Erythroblast (primary cell): ENCODE measurements at regions not wholly inside any gene's neighbourhood (a gene's known extent, or its start where the extent isn't known, plus 50 kb on each side); places are given as distances from the start of the nearest gene placed in this dataset.

Experiments used
- DNase-seq, 2 experiments: peaks; one replicate each; lab custom pipeline; 2025; lab: John Stamatoyannopoulos, UW
- GATA1 ChIP-seq: IDR thresholded peaks from 2 replicates; pipeline ENCODE4 v1.6.1; 2011; ENCODE audit warnings: low read depth, mild to moderate bottlenecking, control low read depth, low read length, moderate library complexity
- POLR2A ChIP-seq: IDR thresholded peaks from 2 replicates; pipeline ENCODE4 v1.6.1; 2011; ENCODE audit warnings: mild to moderate bottlenecking, low read length

GRCh38 chr16:85302018-85302847 is 190.0 kb upstream of the CIBAR2 start:
- peak; percentile 16 to 31 for DNase-seq

GRCh38 chr16:85302848-85303353 is 190.6 kb upstream of the CIBAR2 start:
- no peak for DNase-seq
- TF ChIP-seq GATA1: no peak
- TF ChIP-seq POLR2A: no peak

More at GRCh38 chr16:85302018-85302847, 190.0 kb upstream of the CIBAR2 start:
- TF ChIP-seq POLR2A (no peak), GATA1 (no peak)

GRCh38 chr16:85303354-85303883 is 191.1 kb upstream of the CIBAR2 start:
- peak; percentile 81 to 84 for DNase-seq
- no peak for TF ChIP-seq POLR2A
- no peak for TF ChIP-seq GATA1

DNA sequence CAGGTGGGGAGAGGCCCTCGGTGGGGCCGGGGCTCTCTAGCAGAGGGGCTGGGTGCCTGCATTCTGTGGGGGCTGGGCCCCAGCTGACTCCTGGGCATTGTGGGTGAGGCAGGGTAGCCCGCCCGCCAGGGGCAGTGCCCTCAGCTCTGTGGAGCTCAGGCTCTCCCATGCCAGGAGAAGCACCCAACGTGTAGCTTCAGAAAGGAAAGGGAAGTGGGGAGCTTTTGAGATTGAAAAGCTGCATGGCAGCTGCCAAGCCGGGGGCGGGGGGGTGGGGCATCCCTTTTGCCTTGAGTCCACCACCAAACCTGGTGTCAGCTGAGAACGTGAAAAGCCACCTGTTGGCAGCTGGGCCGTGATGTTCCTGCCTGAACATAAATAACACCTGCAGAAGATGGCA is 192.1 kb upstream of the CIBAR2 start:
- TF ChIP-seq POLR2A: no peak
- no peak for TF ChIP-seq GATA1
- no peak for DNase-seq

DNA sequence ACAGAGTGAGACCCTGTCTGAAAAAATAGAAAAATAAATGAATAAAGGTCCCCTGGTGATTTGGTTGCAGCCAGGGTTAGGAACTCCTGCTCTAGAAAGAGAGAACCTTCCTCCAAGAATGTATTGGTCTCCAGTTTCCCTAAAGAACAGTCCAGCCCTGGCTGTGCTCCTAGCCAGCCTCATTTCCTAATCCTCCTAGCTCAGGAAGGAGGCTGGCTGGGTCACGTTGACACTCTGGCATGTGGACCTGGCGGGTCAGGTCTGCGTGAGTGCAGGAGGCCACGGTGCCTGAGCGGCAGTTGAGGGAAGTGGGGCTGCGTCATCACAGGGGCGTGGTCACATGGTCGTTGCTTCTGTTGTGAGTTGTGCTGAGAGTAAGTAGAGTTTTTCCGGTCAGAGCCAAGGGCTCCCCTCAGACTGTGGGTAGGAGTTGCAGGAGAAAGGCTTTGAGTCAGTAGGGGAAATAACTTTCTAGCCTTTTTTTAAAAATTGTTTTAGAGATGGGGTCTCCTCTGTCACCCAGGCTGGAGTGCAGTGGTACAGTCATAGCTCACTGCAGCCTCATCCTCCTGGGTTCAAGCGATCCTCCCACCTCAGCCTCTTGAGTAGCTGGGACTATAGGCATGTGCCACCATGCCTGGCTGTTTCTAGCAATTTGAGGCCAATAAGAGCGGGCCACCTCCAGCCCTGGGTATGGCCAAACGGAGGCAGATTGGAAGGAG is 194.0 kb upstream of the CIBAR2 start:
- TF ChIP-seq POLR2A (no peak), GATA1 (no peak)
- DNase-seq: peak; percentile 78

GRCh38 chr16:85306793-85307551 is 194.7 kb upstream of the CIBAR2 start:
- no peak for DNase-seq
- no peak for TF ChIP-seq POLR2A

DNA sequence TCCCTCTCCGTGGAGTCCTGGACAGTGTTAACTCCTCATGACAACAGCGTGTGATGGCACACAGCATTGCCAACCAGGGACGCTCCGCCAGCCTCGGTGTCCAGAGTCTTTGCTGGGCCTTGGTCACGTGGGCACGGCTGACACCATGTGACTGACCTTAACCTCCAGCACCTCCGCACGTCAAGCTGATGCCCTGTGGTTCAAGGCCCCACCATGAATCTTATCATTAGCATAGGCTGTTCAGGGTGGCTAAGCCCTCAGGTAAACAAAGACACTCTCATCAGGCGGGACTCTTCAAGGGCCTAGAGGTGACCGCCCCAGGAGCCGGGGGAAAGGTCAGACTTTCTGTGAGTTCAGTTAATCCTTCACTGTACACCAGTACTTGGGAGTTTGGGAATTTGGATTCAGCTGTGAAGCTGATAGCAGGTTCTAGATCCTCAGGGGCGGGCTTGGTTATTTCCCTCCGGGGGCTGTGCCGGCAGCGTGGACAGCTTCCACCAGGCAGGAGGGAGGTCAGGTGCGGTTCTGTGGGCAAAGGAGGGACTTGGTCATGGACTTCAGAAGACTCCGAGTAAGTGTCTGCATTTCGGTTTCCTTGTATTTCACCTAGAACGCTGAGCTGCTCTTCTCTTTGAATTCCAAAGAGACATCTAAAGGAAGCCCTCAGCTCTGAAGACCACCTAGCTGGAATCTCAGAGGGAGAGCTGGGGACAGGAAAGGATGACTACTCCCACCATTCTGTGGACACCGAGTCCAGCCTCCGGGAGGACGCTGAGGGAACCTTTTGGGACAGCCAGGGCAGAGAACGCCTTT is 195.5 kb upstream of the CIBAR2 start:
- TF ChIP-seq GATA1: no peak
- TF ChIP-seq POLR2A: no peak
- no peak for DNase-seq

DNA sequence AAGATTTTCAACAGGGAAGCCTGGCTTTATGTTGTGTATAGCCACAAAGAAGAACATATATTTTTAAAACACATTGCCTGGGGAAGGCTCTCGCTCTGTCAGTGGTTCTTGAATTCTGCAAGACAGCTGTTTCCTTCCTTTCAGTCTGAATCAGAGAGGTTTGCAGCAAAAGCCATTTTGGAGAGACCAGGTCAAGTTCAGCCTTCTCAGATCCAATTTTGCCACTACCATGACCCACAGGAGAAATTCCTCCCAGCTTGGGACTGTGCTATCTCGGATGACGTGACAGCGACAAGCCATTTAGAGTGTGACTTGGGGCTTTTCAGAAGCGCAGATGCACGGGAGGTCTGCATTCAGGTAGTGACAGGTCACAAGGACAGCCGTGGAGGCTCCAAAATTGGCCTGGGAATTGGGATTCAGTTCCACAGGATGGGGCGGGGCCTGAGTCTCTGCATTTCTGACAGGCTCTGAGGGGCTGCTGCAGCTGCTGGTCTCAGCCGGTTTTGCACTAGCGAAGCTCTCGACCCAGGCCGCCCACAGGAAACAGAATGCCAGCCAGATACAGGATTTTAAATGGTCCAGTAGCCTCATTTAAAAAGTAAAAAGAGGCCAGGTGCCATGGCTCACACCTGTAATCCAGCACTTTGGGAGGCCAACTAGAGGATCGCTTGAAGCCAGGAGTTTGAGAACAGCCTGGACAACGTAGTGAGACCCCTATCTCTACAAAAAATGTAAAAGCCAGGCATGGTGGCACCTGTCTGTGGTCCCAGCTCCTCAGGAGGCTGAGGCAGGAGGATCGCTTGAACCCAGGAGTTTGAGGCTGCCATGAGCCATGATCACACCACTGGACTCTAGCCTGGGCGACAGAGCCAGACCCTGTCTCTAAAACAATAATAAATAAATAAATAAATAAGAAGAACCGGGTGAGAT is 196.6 kb upstream of the CIBAR2 start:
- no peak for TF ChIP-seq GATA1
- no peak for TF ChIP-seq POLR2A
- no peak for DNase-seq

DNA sequence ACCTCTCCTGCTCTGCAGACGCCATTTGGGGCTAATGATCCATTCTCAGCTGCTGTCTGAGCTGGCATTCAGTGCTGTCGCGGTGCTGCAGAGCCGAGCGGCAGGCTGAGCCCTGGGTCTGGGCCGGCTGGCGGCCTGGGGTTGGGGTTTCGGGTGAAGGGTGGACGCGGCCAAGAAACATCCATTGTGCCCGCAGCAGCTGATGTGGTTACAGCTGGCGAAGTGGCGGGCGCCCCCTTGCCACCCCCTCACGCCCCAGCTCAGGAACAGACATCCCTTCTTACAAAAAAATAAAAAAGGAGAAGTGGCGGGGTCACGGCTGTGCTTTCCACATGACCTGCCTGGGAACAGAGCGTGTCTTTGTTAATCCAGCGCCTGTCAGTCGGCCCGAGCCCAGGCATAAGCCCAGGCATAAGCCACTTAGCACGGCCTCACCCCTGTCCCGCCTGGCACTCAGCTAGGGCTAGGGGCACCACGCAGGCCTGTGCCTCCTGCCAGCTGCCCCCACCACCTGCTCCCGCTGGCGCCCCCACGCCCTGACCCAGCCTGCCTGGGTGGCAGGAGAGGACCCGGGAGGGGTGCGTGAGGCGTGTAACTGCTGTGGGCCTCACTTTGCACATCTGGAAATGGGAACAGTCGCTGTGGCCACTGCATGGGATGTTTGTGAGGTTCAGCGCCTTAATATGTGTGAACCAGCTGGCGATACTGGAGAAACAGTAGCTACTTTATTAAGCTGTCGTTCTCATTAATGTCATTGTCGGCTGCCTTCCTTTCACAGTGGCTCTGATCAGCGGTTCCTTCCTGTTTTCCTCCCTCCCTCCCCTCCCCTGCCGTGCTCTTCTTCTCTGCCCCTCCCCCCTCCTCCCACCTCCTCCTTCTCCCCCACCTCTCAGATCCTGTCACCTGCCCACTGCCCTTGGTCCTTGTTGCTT is 197.7 kb upstream of the CIBAR2 start:
- TF ChIP-seq POLR2A (no peak), GATA1 (no peak)
- no peak for DNase-seq

- TF ChIP-seq POLR2A (no peak), GATA1 (no peak)
- peak in 1 of 2 experiments; percentile 31 for DNase-seq
Measured at GRCh38 chr16:85310868-85311585, 198.8 kb upstream of the CIBAR2 start.

GRCh38 chr16:85311741-85312140 is 199.5 kb upstream of the CIBAR2 start:
- DNase-seq: no peak

More at GRCh38 chr16:85311741-85312140, 199.5 kb upstream of the CIBAR2 start:
- TF ChIP-seq GATA1 (no peak), POLR2A (no peak)
